ENCODE measurements at regions not wholly inside any gene's neighbourhood (a gene's known extent, or its start where the extent isn't known, plus 50 kb on each side); places are given as distances from the start of the nearest gene placed in this dataset.

- no peak overlapping the region for H3K18ac ChIP-seq (ENCODE audit: extremely low read depth, low read length)
- no peaks in the 10 kb centered on the region for H3K79me2 ChIP-seq (ENCODE audit: control insufficient read depth in 1 of 2, insufficient read depth in 2 of 2, low read length in 2 of 2)
- no peak overlapping the region for H3K4me2 ChIP-seq (ENCODE audit: insufficient read depth in 1 of 2, low read depth in 2 of 2, low read length in 2 of 2)
- no peak overlapping the region for H3K4me3 ChIP-seq (ENCODE audit: extremely low read depth in 1 of 4, insufficient read depth in 2 of 4, low read depth in 3 of 4, low read length in 4 of 4)
- H3K56ac ChIP-seq (replicated peaks; ENCODE audit: insufficient read length, low read depth, low read length), result no peak overlapping the region
- H3K36me3 ChIP-seq (ENCODE audit: control insufficient read depth in 2 of 4, insufficient read depth in 4 of 4, low read length in 3 of 4), result no peaks in the 10 kb centered on the region
- FAIRE-seq (no peak), DNase-seq (ENCODE audit: low read depth in 1 of 2, low spot score in 2 of 2) (no peak)
- no peak overlapping the region for H3K4ac ChIP-seq (replicated peaks; ENCODE audit: insufficient read length, low read depth, low read length)
- H2BK5ac ChIP-seq (ENCODE audit: low read depth, low read length), result no peak overlapping the region
- no peak overlapping the region for H3K27ac ChIP-seq (ENCODE audit: low read depth, low read length)
- H2BK15ac ChIP-seq (ENCODE audit: low read length), result no peak overlapping the region
- no peak overlapping the region for H2AK5ac ChIP-seq (ENCODE audit: low read depth, low read length)
- WGBS, 2 experiments (ENCODE audit: extremely low coverage in 1 of 2, insufficient coverage in 1 of 2, insufficient read length in 1 of 2, insufficient replicate concordance in 2 of 2, low coverage in 1 of 2, low lambda C conversion rate in 2 of 2, missing lambda C conversion rate in 1 of 2), result 78% methylated on average over 10 of the region's 10 CpGs; no CpG with 5 or more reads in 1 of the 2 experiments
- H3K4me1 ChIP-seq (replicated peaks in 1 of 4; ENCODE audit: control insufficient read depth in 3 of 4, insufficient read depth in 4 of 4, low read length in 3 of 4), result no peaks in the 10 kb centered on the region
- H3K14ac ChIP-seq (ENCODE audit: insufficient read length), result no peak overlapping the region
- H4K20me1 ChIP-seq (replicated peaks in 1 of 2; ENCODE audit: control insufficient read depth in 1 of 2, insufficient read depth in 2 of 2, low read length in 2 of 2), result no peaks in the 10 kb centered on the region
- no peak overlapping the region for H2BK20ac ChIP-seq (ENCODE audit: low read length)
- CTCF ChIA-PET (ENCODE audit: partially characterized antibody), result interaction anchor here (0.6 to 2.2 kb wide), 6 partner anchors 18 to 413 kb away, joined by 3 to 6 read pairs (median 4); no protein-coding TSS in a partner anchor
- H3K9ac ChIP-seq (replicated peaks in 1 of 4; ENCODE audit: extremely low read depth in 1 of 4, low read depth in 3 of 4, low read length in 3 of 4), result no peak overlapping the region
- no peaks in the 10 kb centered on the region for H3K79me1 ChIP-seq (ENCODE audit: low read depth, low read length)
- POLR2A ChIA-PET (ENCODE audit: partially characterized antibody), result interaction anchor here (1.8 kb wide), 1 partner anchor 36 kb away, joined by 4 read pairs; no protein-coding TSS in a partner anchor
- H2BK120ac ChIP-seq (replicated peaks; ENCODE audit: low read depth, low read length), result no peak overlapping the region
- H3K23ac ChIP-seq (ENCODE audit: insufficient read length), result no peak overlapping the region
- no peak overlapping the region for H4K5ac ChIP-seq (ENCODE audit: insufficient read length, low read depth, low read length)
- peak overlapping the region; percentile 18; the same call in 1 of the 2 replicates for H4K8ac ChIP-seq (ENCODE audit: extremely low read depth, insufficient read depth, low read length)
- H3K23me2 ChIP-seq (ENCODE audit: low read depth, low read length), result no peaks in the 10 kb centered on the region; the same call in 1 of the 2 replicates
- H2AFZ ChIP-seq (ENCODE audit: low read length), result no peak overlapping the region
- peaks cover 6 to 9% of the 10 kb centered on the region in 2 experiments for H3K9me3 ChIP-seq (ENCODE audit: insufficient read depth in 2 of 2, low read depth in 1 of 2, low read length in 1 of 2)
- no peak overlapping the region for H4K91ac ChIP-seq (replicated peaks; ENCODE audit: insufficient read length, low read length)
- no peak overlapping the region for H2BK12ac ChIP-seq (ENCODE audit: low read depth, low read length)
- H3K27me3 ChIP-seq (replicated peaks in 1 of 4; ENCODE audit: control insufficient read depth in 3 of 4, extremely low read depth in 1 of 4, insufficient read depth in 3 of 4, low read length in 3 of 4), result no peaks in the 10 kb centered on the region
- TF ChIP-seq RXRA (IDR thresholded peaks at IDR 0.05; ENCODE audit: insufficient read depth, low read depth, low read length) (no peak), SRF (IDR thresholded peaks at IDR 0.05; ENCODE audit: low read depth, low read length) (no peak), RBBP5 (IDR thresholded peaks at IDR 0.05; ENCODE audit: borderline replicate concordance, low read depth, low read length) (no peak), PHF8 (conservative IDR thresholded peaks at IDR 0.05; ENCODE audit: low read depth, low read length) (no peak), JUN (IDR thresholded peaks at IDR 0.05; ENCODE audit: low read depth, low read length) (no peak), CEBPB (IDR thresholded peaks at IDR 0.05; ENCODE audit: low read depth, low read length) (no peak)
Observed at GRCh38 chr12:107355004-107355565, 261.7 kb upstream of the CRY1 start.

Measured in H1 (cell line).